ENCODE measurements at regions not wholly inside any gene's neighbourhood (a gene's known extent, or its start where the extent isn't known, plus 50 kb on each side); places are given as distances from the start of the nearest gene placed in this dataset.

GRCh38 chr5:112682621-112683061 is 55.0 kb upstream of the APC start:
- TF ChIP-seq CTCF (IDR thresholded peaks at IDR 0.05; ENCODE audit: low read depth, low read length), result no peak
- DNase-seq (ENCODE audit: low read depth in 1 of 2, low spot score in 1 of 2), result no peak
- H3K27ac ChIP-seq, result no peak overlapping the region

GRCh38 chr5:112684121-112684520 is 53.6 kb upstream of the APC start:
- H3K27me3 ChIP-seq, result no peaks in the 10 kb centered on the region
- H3K4me3 ChIP-seq, result no peak overlapping the region
- H3K27ac ChIP-seq, result no peak overlapping the region
- TF ChIP-seq CTCF (IDR thresholded peaks at IDR 0.05; ENCODE audit: low read depth, low read length), result no peak
- peaks cover 6% of the 10 kb centered on the region for H3K4me1 ChIP-seq (ENCODE audit: low read depth)
- H3K9me3 ChIP-seq (ENCODE audit: low read depth), result no peaks in the 10 kb centered on the region
- no peak for DNase-seq (ENCODE audit: low read depth in 1 of 2, low spot score in 1 of 2)
- no peaks in the 10 kb centered on the region for H3K36me3 ChIP-seq

More at GRCh38 chr5:112682621-112683061, 55.0 kb upstream of the APC start:
- no peaks in the 10 kb centered on the region for H3K9me3 ChIP-seq (ENCODE audit: low read depth)
- no peaks in the 10 kb centered on the region for H3K36me3 ChIP-seq
- peaks cover 6% of the 10 kb centered on the region for H3K4me1 ChIP-seq (ENCODE audit: low read depth)
- H3K4me3 ChIP-seq, result no peak overlapping the region
- no peaks in the 10 kb centered on the region for H3K27me3 ChIP-seq

GRCh38 chr5:112684737-112685136 is 52.9 kb upstream of the APC start:
- Histone ChIP-seq H3K27ac (no peak overlapping the region), H3K36me3 (no peaks in the 10 kb centered on the region), H3K4me1 (ENCODE audit: low read depth) (peaks cover 6% of the 10 kb centered on the region), H3K9me3 (ENCODE audit: low read depth) (no peaks in the 10 kb centered on the region), H3K27me3 (no peaks in the 10 kb centered on the region), H3K4me3 (no peak overlapping the region)
- DNase-seq (ENCODE audit: low read depth in 1 of 2, low spot score in 1 of 2), result peak in 1 of 2 donors; percentile 41
- TF ChIP-seq CTCF (IDR thresholded peaks at IDR 0.05; ENCODE audit: low read depth, low read length), result no peak

GRCh38 chr5:112685386-112685785 is 52.3 kb upstream of the APC start:
- DNase-seq (ENCODE audit: low read depth in 1 of 2, low spot score in 1 of 2), result no peak
- H3K36me3 ChIP-seq, result no peaks in the 10 kb centered on the region
- TF ChIP-seq CTCF (IDR thresholded peaks at IDR 0.05; ENCODE audit: low read depth, low read length), result no peak
- H3K9me3 ChIP-seq (ENCODE audit: low read depth), result no peaks in the 10 kb centered on the region
- no peak overlapping the region for H3K27ac ChIP-seq
- H3K4me1 ChIP-seq (ENCODE audit: low read depth), result peaks cover 6% of the 10 kb centered on the region
- H3K4me3 ChIP-seq, result no peak overlapping the region
- H3K27me3 ChIP-seq, result no peaks in the 10 kb centered on the region

- no peaks in the 10 kb centered on the region for H3K9me3 ChIP-seq (ENCODE audit: low read depth)
- peaks cover 6% of the 10 kb centered on the region for H3K4me1 ChIP-seq (ENCODE audit: low read depth)
- no peaks in the 10 kb centered on the region for H3K27me3 ChIP-seq
- H3K27ac ChIP-seq, result no peak overlapping the region
- H3K4me3 ChIP-seq, result no peak overlapping the region
- no peaks in the 10 kb centered on the region for H3K36me3 ChIP-seq
- peak in 1 of 2 donors; percentile 75 for DNase-seq (ENCODE audit: low read depth in 1 of 2, low spot score in 1 of 2)
- TF ChIP-seq CTCF (IDR thresholded peaks at IDR 0.05; ENCODE audit: low read depth, low read length), result no peak
Measured at GRCh38 chr5:112685931-112686330, 51.8 kb upstream of the APC start.

- H3K9me3 ChIP-seq (ENCODE audit: low read depth), result no peaks in the 10 kb centered on the region
- H3K36me3 ChIP-seq, result no peaks in the 10 kb centered on the region
- H3K4me3 ChIP-seq, result no peak overlapping the region
- no peak for DNase-seq (ENCODE audit: low read depth in 1 of 2, low spot score in 1 of 2)
- TF ChIP-seq CTCF (IDR thresholded peaks at IDR 0.05; ENCODE audit: low read depth, low read length), result no peak
- H3K27me3 ChIP-seq, result no peaks in the 10 kb centered on the region
- H3K4me1 ChIP-seq (ENCODE audit: low read depth), result peaks cover 6% of the 10 kb centered on the region
- no peak overlapping the region for H3K27ac ChIP-seq
Measured at GRCh38 chr5:112686675-112687074, 51.0 kb upstream of the APC start.

Measured in cardiac muscle cell (in vitro differentiated cells and primary cell).